SK-N-SH (cell line): ENCODE measurements at regions not wholly inside any gene's neighbourhood (a gene's known extent, or its start where the extent isn't known, plus 50 kb on each side); places are given as distances from the start of the nearest gene placed in this dataset.
"Not testable (repeated sequence)": the region's sequence is repeated elsewhere in the genome, so short reads cannot be mapped to it uniquely, and the experiment has no call there.

ENCODE experiments used
- CHD2 ChIP-seq: fragments of 150-350 bp; IDR thresholded peaks from 2 replicates; pipeline ENCODE4 v1.6.1; 2018; ENCODE audit warnings: low read length; ENCODE audit not compliant: partially characterized antibody
- EP300 ChIP-seq, 2 experiments: IDR thresholded peaks; 2 replicates each; pipeline versions ENCODE4 v1.4.0 to v1.6.1; 2012; ENCODE audit warnings: borderline replicate concordance in 1 of 2, low read depth in 1 of 2, low read length in 1 of 2
- EZH2phosphoT487 ChIP-seq: fragments of 200-600 bp; sonication (generic); IDR thresholded peaks from 2 replicates; pipeline ENCODE4 v1.6.1; 2017; ENCODE audit warnings: low read depth, mixed run types, mild to moderate bottlenecking, antibody characterized with exemption, moderate library complexity, borderline replicate concordance
- RFX5 ChIP-seq: IDR thresholded peaks from 2 replicates; pipeline ENCODE4 v1.6.1; 2012; ENCODE audit warnings: mild to moderate bottlenecking, improper control_type of control experiment, low read length
- SIN3A ChIP-seq: IDR thresholded peaks from 2 replicates; pipeline ENCODE4 v1.6.1; 2012; ENCODE audit warnings: low read depth, mild to moderate bottlenecking, low read length, moderate library complexity, borderline replicate concordance
- SMC3 ChIP-seq: IDR thresholded peaks from 2 replicates; pipeline ENCODE4 v1.6.1; 2012; ENCODE audit warnings: low read depth, low read length, improper control_type of control experiment
- TCF12 ChIP-seq: IDR thresholded peaks from 2 replicates; pipeline ENCODE4 v1.4.0; 2012
- YY1 ChIP-seq: IDR thresholded peaks from 2 replicates; pipeline ENCODE4 v1.4.0; 2012; ENCODE audit warnings: low read depth, mild to moderate bottlenecking
- TF ChIP-seq, protein P1 (sequence below): fragments of 200-600 bp; sonication (generic); IDR thresholded peaks from 2 replicates; pipeline ENCODE4 v1.6.1; 2017; ENCODE audit warnings: antibody characterized with exemption, mild to moderate bottlenecking, moderate library complexity
- TF ChIP-seq, protein P2 (sequence below): IDR thresholded peaks from 2 replicates; pipeline ENCODE4 v1.4.0; 2012; ENCODE audit warnings: low read depth, borderline replicate concordance
- TF ChIP-seq, protein P3 (sequence below): IDR thresholded peaks from 2 replicates; pipeline ENCODE4 v1.6.1; 2012; ENCODE audit warnings: mild to moderate bottlenecking, low read depth, low read length, moderate library complexity

DNA sequence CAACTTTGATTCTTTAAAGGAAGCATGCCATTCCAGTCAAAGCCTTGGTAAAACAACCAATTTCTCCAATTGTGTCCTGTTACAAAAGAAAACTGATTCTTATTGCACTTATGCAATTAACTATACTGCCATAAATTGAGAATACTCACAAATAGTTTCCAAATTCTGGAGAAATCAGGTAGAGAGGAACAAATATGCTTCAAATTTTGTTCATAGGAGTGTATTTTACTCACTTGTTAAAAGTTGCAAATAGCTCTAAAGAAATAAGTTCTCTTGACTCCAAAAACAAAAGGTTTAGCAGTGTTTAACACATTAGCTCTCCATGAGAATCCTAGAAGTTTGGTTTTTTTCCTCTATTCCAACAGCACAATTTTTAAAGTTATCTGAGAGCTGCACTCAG lies 176.1 kb upstream of the SMAD3 start:
- TF ChIP-seq YY1; SMC3; CHD2; EZH2phosphoT487; RFX5; TCF12; SIN3A; EP300 (IDR thresholded peaks at IDR 0.05; ENCODE audit: borderline replicate concordance in 1 of 2, low read depth in 1 of 2, low read length in 1 of 2): not testable (repeated sequence)
- TF ChIP-seq, protein P1, sequence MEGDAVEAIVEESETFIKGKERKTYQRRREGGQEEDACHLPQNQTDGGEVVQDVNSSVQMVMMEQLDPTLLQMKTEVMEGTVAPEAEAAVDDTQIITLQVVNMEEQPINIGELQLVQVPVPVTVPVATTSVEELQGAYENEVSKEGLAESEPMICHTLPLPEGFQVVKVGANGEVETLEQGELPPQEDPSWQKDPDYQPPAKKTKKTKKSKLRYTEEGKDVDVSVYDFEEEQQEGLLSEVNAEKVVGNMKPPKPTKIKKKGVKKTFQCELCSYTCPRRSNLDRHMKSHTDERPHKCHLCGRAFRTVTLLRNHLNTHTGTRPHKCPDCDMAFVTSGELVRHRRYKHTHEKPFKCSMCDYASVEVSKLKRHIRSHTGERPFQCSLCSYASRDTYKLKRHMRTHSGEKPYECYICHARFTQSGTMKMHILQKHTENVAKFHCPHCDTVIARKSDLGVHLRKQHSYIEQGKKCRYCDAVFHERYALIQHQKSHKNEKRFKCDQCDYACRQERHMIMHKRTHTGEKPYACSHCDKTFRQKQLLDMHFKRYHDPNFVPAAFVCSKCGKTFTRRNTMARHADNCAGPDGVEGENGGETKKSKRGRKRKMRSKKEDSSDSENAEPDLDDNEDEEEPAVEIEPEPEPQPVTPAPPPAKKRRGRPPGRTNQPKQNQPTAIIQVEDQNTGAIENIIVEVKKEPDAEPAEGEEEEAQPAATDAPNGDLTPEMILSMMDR: not testable (repeated sequence)
- TF ChIP-seq, protein P2, sequence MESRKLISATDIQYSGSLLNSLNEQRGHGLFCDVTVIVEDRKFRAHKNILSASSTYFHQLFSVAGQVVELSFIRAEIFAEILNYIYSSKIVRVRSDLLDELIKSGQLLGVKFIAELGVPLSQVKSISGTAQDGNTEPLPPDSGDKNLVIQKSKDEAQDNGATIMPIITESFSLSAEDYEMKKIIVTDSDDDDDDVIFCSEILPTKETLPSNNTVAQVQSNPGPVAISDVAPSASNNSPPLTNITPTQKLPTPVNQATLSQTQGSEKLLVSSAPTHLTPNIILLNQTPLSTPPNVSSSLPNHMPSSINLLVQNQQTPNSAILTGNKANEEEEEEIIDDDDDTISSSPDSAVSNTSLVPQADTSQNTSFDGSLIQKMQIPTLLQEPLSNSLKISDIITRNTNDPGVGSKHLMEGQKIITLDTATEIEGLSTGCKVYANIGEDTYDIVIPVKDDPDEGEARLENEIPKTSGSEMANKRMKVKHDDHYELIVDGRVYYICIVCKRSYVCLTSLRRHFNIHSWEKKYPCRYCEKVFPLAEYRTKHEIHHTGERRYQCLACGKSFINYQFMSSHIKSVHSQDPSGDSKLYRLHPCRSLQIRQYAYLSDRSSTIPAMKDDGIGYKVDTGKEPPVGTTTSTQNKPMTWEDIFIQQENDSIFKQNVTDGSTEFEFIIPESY: not testable (repeated sequence)
- TF ChIP-seq, protein P3, sequence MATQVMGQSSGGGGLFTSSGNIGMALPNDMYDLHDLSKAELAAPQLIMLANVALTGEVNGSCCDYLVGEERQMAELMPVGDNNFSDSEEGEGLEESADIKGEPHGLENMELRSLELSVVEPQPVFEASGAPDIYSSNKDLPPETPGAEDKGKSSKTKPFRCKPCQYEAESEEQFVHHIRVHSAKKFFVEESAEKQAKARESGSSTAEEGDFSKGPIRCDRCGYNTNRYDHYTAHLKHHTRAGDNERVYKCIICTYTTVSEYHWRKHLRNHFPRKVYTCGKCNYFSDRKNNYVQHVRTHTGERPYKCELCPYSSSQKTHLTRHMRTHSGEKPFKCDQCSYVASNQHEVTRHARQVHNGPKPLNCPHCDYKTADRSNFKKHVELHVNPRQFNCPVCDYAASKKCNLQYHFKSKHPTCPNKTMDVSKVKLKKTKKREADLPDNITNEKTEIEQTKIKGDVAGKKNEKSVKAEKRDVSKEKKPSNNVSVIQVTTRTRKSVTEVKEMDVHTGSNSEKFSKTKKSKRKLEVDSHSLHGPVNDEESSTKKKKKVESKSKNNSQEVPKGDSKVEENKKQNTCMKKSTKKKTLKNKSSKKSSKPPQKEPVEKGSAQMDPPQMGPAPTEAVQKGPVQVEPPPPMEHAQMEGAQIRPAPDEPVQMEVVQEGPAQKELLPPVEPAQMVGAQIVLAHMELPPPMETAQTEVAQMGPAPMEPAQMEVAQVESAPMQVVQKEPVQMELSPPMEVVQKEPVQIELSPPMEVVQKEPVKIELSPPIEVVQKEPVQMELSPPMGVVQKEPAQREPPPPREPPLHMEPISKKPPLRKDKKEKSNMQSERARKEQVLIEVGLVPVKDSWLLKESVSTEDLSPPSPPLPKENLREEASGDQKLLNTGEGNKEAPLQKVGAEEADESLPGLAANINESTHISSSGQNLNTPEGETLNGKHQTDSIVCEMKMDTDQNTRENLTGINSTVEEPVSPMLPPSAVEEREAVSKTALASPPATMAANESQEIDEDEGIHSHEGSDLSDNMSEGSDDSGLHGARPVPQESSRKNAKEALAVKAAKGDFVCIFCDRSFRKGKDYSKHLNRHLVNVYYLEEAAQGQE: not testable (repeated sequence)
